GM19035 (cell line): ENCODE measurements at regions not wholly inside any gene's neighbourhood (a gene's known extent, or its start where the extent isn't known, plus 50 kb on each side); places are given as distances from the start of the nearest gene placed in this dataset.

Source experiments
- ATAC-seq: cut with Tn5 transposase; IDR thresholded peaks from one replicate; pipeline ENCODE4 v1.9.1; 2021; ENCODE audit not compliant: unreplicated experiment

GRCh38 chr13:48181482-48182145, 51.4 kb upstream of the ITM2B start:
- no peak for ATAC-seq

- ATAC-seq: no peak
These were observed 54.9 kb upstream of the ITM2B start for GRCh38 chr13:48178126-48178525.

DNA sequence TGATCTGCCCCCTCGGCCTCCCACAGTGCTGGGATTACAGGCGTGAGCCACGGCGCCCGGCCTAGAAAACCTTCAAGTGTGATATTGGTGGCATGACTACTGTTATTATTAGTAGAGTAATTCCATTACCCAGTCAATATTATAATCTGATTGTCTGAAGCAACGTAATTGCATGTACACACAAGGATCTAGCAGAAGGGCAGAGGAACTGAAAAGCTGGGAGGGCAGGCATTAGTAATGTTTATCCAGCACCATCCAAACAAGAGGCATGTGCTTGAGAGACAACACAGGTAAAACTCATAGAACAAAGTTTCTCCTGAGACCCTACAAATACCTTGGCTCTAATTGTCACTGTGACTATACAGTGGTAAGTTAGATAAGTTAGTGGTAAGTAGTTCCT, 56.2 kb upstream of the ITM2B start:
- ATAC-seq: no peak

- ATAC-seq: no peak
These were observed 57.8 kb upstream of the ITM2B start for GRCh38 chr13:48175185-48175584.

DNA sequence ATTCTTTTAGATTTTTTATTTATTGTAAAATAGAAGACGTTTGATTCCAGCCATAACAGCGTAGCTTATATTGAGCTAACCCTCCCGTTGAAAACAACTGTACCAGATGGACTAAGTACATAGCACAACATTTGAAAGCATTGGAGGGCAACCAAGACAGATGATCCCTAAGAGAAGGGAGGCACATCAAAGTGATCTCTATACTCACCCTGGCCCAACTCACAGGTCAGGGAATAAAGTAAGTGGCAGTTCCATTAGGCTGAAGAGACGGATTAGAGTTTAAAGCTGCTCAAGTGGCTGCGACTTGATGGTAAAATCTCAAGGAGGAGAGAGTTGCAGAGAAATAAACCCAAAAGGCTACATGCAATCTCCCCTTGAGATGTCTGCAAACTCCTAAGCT, 65.1 kb upstream of the ITM2B start:
- ATAC-seq: no peak

DNA sequence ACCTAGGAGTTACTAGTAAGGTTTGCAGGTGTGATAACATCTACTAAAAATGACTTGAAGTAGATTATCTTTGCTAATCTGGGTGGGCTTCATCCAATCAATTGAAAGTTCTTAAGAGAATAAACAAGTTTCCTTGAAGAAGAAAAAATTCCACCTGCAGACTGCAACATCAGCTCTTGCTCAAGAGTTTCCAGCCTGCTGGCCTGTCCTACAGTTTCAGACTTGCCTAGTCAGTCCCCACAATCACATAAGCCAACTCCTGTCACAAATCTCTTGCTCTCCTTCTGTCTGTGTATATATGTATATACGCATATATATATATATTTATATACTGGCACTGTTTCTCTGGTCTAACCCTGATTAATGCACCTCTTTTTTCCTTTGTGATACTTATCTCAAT, 67.3 kb upstream of the ITM2B start:
- ATAC-seq: no peak

DNA sequence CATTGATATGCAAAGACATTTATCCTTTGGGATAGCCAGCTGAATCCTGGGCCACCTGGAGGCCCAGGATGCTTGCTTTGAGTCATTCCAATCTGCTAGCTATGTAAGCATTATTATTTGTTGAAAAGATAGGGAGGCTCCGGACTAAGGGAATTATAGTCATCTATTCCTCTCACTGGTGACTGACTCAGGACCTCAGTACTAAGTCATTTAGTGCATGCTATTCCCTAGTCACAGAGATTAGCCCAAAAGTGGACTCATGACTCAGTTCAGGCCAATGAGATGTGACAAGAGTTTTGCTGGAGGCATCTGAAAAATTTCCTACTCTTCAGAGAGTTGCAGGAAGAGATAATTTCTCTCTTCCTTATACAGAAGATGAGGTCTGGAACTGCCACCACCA, 67.9 kb upstream of the ITM2B start:
- ATAC-seq: no peak

DNA sequence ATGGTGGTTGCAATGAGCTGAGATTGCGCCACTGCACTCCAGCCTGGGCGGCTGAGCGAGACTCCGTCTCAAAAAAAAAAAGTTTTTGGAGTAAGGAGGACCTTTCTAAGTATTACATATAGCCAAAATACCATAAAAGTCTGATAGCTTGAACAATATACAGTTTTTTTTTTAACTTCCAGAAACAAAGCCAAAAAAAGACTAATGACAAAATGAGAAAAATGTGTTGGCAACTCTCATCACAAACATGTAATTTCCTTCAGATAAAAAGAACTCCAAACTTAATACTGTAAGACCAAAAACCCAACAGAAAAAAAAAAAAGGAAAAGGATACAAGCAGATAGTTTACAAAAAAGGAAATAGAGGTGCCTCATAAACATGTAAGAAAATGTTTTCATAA, 68.2 kb upstream of the MED4 start:
- ATAC-seq: no peak

GRCh38 chr13:48162217-48162616, 67.3 kb upstream of the MED4 start:
- ATAC-seq: no peak

DNA sequence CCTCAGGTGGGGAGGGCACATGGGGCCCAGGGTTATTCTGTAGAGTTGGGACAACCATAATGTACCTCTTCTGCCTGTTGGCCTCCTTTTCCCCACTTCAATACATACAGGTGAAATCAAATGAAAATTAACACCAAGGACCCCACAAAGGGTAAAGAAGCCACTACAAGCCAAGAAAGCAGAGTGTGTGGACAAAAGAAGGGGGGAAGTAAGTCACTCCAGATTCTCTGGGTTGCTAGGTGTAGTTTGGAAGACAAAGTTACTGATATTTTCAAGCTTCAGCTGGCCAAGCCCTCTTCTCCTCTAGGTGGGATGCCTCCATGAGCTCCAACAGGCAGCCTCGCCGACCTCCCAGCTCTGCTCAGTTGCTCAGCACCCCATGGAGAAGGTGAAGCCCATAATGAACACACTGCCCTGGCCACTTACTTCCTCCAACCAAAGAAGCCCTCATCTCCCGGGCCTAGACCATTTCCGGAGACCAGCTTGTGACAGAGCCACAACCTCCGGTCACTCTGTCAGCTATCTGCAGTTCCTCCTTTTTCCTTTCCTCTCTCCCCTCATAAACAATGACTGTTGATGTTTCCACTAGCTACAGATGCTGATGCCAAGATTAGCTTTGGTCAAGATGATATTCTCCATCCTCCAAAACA, 66.8 kb upstream of the MED4 start:
- no peak for ATAC-seq

DNA sequence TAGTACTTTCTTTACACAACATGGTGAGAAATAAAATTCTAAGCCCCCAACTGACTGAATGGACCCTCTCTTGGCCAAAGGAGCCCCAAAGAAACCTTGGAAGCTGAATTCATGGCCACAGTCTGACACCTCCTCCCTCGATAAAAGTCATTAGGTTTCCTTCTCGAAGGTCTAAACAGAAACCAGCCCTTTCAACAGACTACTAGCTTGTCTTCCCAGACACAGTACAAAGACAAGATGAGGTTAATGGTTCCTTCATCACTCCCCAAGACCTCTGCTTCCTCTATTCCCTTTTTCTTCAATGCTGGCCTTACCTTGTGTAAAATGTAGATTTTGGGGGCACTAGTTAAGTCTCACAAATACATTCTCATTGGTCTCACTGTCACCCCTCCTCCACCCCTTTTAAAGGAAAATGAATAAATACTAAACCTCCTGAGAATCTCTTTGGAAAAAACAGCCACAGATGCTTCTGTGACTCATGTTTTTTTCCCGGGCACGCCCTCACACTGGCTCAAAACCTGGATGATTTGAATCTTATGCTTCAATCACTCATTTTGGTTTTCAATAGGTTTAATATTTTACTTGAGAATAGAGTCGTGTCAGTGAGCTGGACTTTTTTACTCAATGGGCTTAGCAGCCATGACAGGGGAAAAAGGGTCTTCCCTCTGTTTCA, 65.8 kb upstream of the MED4 start:
- ATAC-seq: no peak

DNA sequence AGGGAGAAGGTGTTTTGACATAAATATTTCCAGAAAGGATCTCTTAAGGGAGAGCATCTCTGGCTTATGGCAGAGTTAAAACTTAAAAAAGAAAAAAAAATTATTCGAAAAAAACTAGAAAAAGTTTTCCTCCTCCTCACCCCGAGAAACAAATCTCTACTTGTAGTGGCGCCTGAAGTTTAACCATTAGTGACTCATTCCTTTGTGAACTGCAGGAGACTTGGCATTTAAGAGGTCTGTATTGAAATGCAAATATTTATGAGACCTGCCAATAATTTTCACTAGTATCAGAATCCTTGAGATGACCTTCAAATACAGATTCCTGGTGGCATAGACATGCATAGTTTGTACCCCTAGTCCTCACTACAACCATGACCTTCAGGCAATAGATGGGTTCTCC, 64.9 kb upstream of the MED4 start:
- ATAC-seq: no peak

GRCh38 chr13:48159401-48159800, 64.5 kb upstream of the MED4 start:
- ATAC-seq: no peak

DNA sequence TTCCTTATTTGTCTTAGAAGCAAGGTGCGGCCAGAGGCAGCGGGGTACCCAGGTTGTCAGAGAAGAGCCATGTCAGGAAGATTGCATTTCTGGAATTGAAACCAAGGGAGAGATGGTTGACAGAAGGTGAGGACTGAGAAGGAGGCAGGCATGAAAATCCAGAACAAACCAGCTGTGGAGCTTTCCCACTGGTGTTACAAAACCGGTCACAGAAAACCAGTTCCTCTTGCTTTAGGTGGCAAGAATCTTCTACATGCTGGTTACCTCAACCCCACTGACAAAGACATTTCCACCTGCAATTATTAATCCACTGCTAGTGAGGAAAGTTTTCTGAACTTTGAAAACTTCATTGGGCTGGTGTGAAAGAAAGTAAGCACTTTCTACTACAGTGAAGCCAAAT, 64.0 kb upstream of the MED4 start:
- no peak for ATAC-seq

DNA sequence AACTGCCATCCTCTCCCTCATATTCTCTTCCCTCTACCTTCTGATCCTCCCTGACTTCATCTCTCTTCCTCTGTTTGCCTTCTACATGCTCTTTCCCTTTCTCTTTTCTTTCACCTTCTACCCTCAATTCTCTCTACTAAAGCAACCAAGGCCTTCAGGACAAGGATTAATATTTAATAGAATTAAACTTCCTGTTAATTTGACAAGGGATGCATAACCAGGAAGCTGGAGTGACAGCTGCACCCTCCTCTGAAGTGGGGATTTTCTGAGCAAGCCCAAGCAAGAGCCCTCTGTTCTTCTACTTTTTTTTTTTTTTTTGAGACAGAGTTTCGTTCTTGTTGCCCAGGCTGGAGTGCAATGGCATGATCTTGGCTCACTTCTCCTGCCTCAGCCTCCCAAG, 63.4 kb upstream of the MED4 start:
- ATAC-seq: no peak

GRCh38 chr13:48156466-48156865, 61.6 kb upstream of the MED4 start:
- ATAC-seq: no peak

GRCh38 chr13:48155848-48156247, 60.9 kb upstream of the MED4 start:
- ATAC-seq: peak; percentile 55

- no peak for ATAC-seq
These were observed 59.8 kb upstream of the MED4 start for GRCh38 chr13:48154671-48155070.

DNA sequence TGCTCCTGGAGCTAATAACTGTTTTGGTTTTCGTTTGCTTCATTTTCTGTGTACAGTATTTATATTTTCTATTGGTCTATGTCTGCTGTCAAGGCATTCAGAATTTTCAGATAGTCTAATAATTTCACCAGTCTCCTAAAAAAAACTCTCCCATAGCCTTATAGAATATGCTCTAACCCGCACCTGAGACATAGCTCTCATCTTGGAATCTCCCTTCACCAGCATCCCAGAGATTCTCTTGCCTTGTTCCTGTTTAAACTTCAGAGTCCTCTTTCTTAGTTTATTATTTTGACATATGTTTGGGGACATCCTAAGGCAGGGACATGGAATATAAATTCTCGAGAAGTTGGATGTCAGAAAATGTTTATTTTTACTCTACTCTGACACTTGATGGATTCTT, 58.3 kb upstream of the MED4 start:
- no peak for ATAC-seq

DNA sequence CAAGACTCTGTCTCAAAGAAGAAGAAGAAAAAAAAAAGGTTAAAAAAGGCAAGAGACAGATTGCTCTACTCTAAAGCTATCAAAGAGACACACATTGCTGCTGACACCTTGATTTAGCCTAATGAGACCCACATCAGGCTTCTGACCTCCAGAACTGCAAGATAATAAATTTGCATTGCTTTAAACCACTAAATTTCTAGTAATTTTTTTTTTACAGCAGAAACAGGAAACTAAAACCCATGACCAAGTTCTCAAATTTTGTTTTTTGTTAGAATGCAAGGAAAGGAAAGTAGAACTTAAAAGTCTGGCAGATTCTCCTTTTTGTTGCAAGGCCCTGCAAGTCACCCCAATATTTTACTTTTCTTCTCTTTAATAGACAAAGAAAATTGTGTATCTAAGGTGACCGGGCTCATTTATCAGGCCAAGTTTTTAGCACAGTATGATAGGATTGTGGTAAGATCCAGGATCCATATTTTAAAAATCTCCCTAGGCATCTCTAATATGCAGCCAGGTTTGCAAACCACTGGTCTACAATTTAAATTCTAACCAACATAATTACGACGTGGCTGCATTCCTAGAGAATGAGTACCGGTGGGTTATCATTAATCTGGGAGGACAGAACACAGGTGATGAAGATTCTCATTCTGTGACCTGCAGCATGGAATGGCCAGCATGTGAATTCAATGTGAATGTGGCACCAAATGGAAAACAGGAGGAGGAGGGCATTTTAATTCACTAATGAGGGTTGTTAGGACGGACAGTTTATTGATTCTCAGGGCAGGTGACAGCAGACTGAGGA, 56.7 kb upstream of the MED4 start:
- ATAC-seq: no peak

- ATAC-seq: no peak
These were observed 53.5 kb upstream of the MED4 start for GRCh38 chr13:48148454-48148853.

DNA sequence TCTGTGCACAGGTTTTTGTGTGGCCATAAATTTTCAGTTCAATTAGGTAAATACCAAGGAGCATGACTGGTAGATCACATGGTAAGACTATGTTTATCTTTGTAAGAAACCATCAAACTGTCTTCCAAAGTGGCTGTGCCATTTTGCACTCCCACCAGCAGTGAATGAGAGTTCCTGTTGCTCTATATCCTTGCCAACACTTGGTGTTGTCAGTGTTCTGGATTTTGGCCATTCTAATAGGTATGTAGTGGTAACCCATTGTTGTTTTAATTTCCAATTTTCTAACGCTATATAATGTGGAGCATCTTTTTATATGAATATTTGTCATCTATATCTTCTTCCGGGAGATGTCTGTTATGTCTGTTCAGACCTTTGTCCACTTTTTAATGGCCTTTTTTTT, 51.7 kb upstream of the MED4 start:
- ATAC-seq: no peak
